OCI-LY3 (cell line): ENCODE measurements at regions not wholly inside any gene's neighbourhood (a gene's known extent, or its start where the extent isn't known, plus 50 kb on each side); places are given as distances from the start of the nearest gene placed in this dataset.

Source experiments
- CTCF ChIP-seq: fragments of 200-600, 300-600 bp; sonication (generic); IDR thresholded peaks from 2 replicates; pipeline ENCODE4 v1.5.1; 2014; ENCODE audit warnings: antibody characterized with exemption, low read length, low read depth
- EZH2phosphoT487 ChIP-seq: fragments of 200-600 bp; shearing (Covaris generic); IDR thresholded peaks from 2 replicates; pipeline ENCODE4 v1.6.1; 2018; ENCODE audit warnings: antibody characterized with exemption, mixed run types, low read depth

GRCh38 chrX:150080497-150080896 lies 142.2 kb upstream of the EOLA2 start:
- TF ChIP-seq CTCF = no peak
- TF ChIP-seq EZH2phosphoT487 = no peak
